ENCODE measurements at regions not wholly inside any gene's neighbourhood (a gene's known extent, or its start where the extent isn't known, plus 50 kb on each side); places are given as distances from the start of the nearest gene placed in this dataset.
A peak's percentile ranks its signal among the peaks of the same experiment; 100 is the strongest.

GRCh38 chr15:45884755-45885445 lies 250.1 kb downstream of the SQOR start:
- in situ Hi-C loops (cut with MboI; ENCODE audit: low pct_unique_long_range_greater_than_20kb in 2 of 9, low sequenced_read_pairs in 9 of 9, unreplicated experiment in 9 of 9), result no loop called here
- H3K4me1 ChIP-seq (replicated peaks in 1 of 2), result no peaks in the 10 kb centered on the region
- ATAC-seq (replicated peaks in 6 of 8), result no peak
- H3K4me3 ChIP-seq, result no peak overlapping the region
- 0 to 90% (median 66%) methylated on average over 1 to 5 of the region's 6 CpGs; no CpG with 5 or more reads in 2 of the 10 experiments for WGBS, 10 experiments
- H3K27ac ChIP-seq, result no peak overlapping the region

- no peaks in the 10 kb centered on the region for H3K4me1 ChIP-seq (replicated peaks in 1 of 2)
- H3K27ac ChIP-seq, result no peak overlapping the region
- WGBS, 10 experiments, result 71 to 100% (median 100%) methylated on average over 1 to 3 of the region's 21 CpGs; no CpG with 5 or more reads in 6 of the 10 experiments
- in situ Hi-C loops (cut with MboI; ENCODE audit: low pct_unique_long_range_greater_than_20kb in 2 of 9, low sequenced_read_pairs in 9 of 9, unreplicated experiment in 9 of 9), result no loop called here
- no peak for ATAC-seq (replicated peaks in 6 of 8)
- H3K4me3 ChIP-seq, result no peak overlapping the region
Measured at GRCh38 chr15:45885801-45886200, 251.0 kb downstream of the SQOR start.

- 0 to 100% (median 32%) methylated on average over 1 to 2 of the region's 2 CpGs for WGBS, 10 experiments
- H3K4me1 ChIP-seq (replicated peaks in 1 of 2), result no peaks in the 10 kb centered on the region
- in situ Hi-C loops (cut with MboI; ENCODE audit: low pct_unique_long_range_greater_than_20kb in 2 of 9, low sequenced_read_pairs in 9 of 9, unreplicated experiment in 9 of 9), result no loop called here
- no peak overlapping the region for H3K4me3 ChIP-seq
- no peak for ATAC-seq (replicated peaks in 6 of 8)
- no peak overlapping the region for H3K27ac ChIP-seq
Measured at GRCh38 chr15:45891766-45892165, 256.9 kb downstream of the SQOR start.

- in situ Hi-C loops (cut with MboI; ENCODE audit: low pct_unique_long_range_greater_than_20kb in 2 of 9, low sequenced_read_pairs in 9 of 9, unreplicated experiment in 9 of 9), result no loop called here
- no peak overlapping the region for H3K4me3 ChIP-seq
- WGBS, 10 experiments, result 0 to 83% (median 45%) methylated on average over 1 to 3 of the region's 3 CpGs; no CpG with 5 or more reads in 2 of the 10 experiments
- no peak overlapping the region for H3K27ac ChIP-seq
- no peaks in the 10 kb centered on the region for H3K4me1 ChIP-seq (replicated peaks in 1 of 2)
- ATAC-seq (replicated peaks in 6 of 8), result no peak
Measured at GRCh38 chr15:45892182-45892581, 257.4 kb downstream of the SQOR start.

GRCh38 chr15:45903283-45903682 lies 268.5 kb downstream of the SQOR start:
- Histone ChIP-seq H3K4me3 (no peak overlapping the region), H3K4me1 (replicated peaks in 1 of 2) (no peaks in the 10 kb centered on the region), H3K27ac (no peak overlapping the region)
- in situ Hi-C loops (cut with MboI; ENCODE audit: low pct_unique_long_range_greater_than_20kb in 2 of 9, low sequenced_read_pairs in 9 of 9, unreplicated experiment in 9 of 9), result no loop called here
- no peak for ATAC-seq (replicated peaks in 6 of 8)

- in situ Hi-C loops (cut with MboI; ENCODE audit: low pct_unique_long_range_greater_than_20kb in 2 of 9, low sequenced_read_pairs in 9 of 9, unreplicated experiment in 9 of 9), result no loop called here
- no peaks in the 10 kb centered on the region for H3K4me1 ChIP-seq (replicated peaks in 1 of 2)
- no peak overlapping the region for H3K27ac ChIP-seq
- 33 to 97% (median 67%) methylated on average over 1 to 3 of the region's 3 CpGs; no CpG with 5 or more reads in 2 of the 10 experiments for WGBS, 10 experiments
- peak in 4 of 8 experiments; percentile 38 to 62 (median 52) for ATAC-seq (replicated peaks in 6 of 8)
- no peak overlapping the region for H3K4me3 ChIP-seq
Measured at GRCh38 chr15:45904019-45904418, 269.2 kb downstream of the SQOR start.

GRCh38 chr15:45906230-45906629 lies 271.4 kb downstream of the SQOR start:
- Histone ChIP-seq H3K27ac (no peak overlapping the region), H3K4me3 (no peak overlapping the region), H3K4me1 (replicated peaks in 1 of 2) (no peaks in the 10 kb centered on the region)
- no peak for ATAC-seq (replicated peaks in 6 of 8)
- in situ Hi-C loops (cut with MboI; ENCODE audit: low pct_unique_long_range_greater_than_20kb in 2 of 9, low sequenced_read_pairs in 9 of 9, unreplicated experiment in 9 of 9), result no loop called here
- 0 to 78% (median 56%) methylated on average over 1 to 2 of the region's 2 CpGs for WGBS, 10 experiments

GRCh38 chr15:45910671-45911070 lies 275.8 kb downstream of the SQOR start:
- H3K27ac ChIP-seq, result no peak overlapping the region
- no peak for ATAC-seq (replicated peaks in 6 of 8)
- 11 to 86% (median 40%) methylated on average over 1 to 3 of the region's 3 CpGs; no CpG with 5 or more reads in 1 of the 10 experiments for WGBS, 10 experiments
- no peak overlapping the region for H3K4me3 ChIP-seq
- in situ Hi-C loops (cut with MboI; ENCODE audit: low pct_unique_long_range_greater_than_20kb in 2 of 9, low sequenced_read_pairs in 9 of 9, unreplicated experiment in 9 of 9), result no loop called here
- no peaks in the 10 kb centered on the region for H3K4me1 ChIP-seq (replicated peaks in 1 of 2)

GRCh38 chr15:45913451-45913850 lies 278.6 kb downstream of the SQOR start:
- Histone ChIP-seq H3K4me3 (no peak overlapping the region), H3K4me1 (replicated peaks in 1 of 2) (no peaks in the 10 kb centered on the region), H3K27ac (no peak overlapping the region)
- in situ Hi-C loops (cut with MboI; ENCODE audit: low pct_unique_long_range_greater_than_20kb in 2 of 9, low sequenced_read_pairs in 9 of 9, unreplicated experiment in 9 of 9), result no loop called here
- no peak for ATAC-seq (replicated peaks in 6 of 8)
- 0 to 100% (median 46%) methylated on average over 1 to 2 of the region's 2 CpGs for WGBS, 10 experiments

GRCh38 chr15:45914425-45914824 lies 279.6 kb downstream of the SQOR start:
- ATAC-seq (replicated peaks in 6 of 8), result no peak
- in situ Hi-C loops (cut with MboI; ENCODE audit: low pct_unique_long_range_greater_than_20kb in 2 of 9, low sequenced_read_pairs in 9 of 9, unreplicated experiment in 9 of 9), result no loop called here
- H3K4me3 ChIP-seq, result no peak overlapping the region
- H3K27ac ChIP-seq, result no peak overlapping the region
- H3K4me1 ChIP-seq (replicated peaks in 1 of 2), result no peaks in the 10 kb centered on the region

GRCh38 chr15:45918839-45919238 lies 284.0 kb downstream of the SQOR start:
- Histone ChIP-seq H3K27ac (no peak overlapping the region), H3K4me3 (no peak overlapping the region), H3K4me1 (replicated peaks in 1 of 2) (no peaks in the 10 kb centered on the region)
- no peak for ATAC-seq (replicated peaks in 6 of 8)
- 0 to 100% (median 80%) methylated on average over 1 to 2 of the region's 2 CpGs; no CpG with 5 or more reads in 1 of the 10 experiments for WGBS, 10 experiments
- in situ Hi-C loops (cut with MboI; ENCODE audit: low pct_unique_long_range_greater_than_20kb in 2 of 9, low sequenced_read_pairs in 9 of 9, unreplicated experiment in 9 of 9), result no loop called here

- WGBS, 10 experiments, result 24 to 95% (median 83%) methylated on average over 1 to 6 of the region's 6 CpGs; no CpG with 5 or more reads in 1 of the 10 experiments
- H3K4me1 ChIP-seq (replicated peaks in 1 of 2), result no peaks in the 10 kb centered on the region
- no peak for ATAC-seq (replicated peaks in 6 of 8)
- H3K27ac ChIP-seq, result no peak overlapping the region
- in situ Hi-C loops (cut with MboI; ENCODE audit: low pct_unique_long_range_greater_than_20kb in 2 of 9, low sequenced_read_pairs in 9 of 9, unreplicated experiment in 9 of 9), result no loop called here
- H3K4me3 ChIP-seq, result no peak overlapping the region
Measured at GRCh38 chr15:45919806-45920205, 285.0 kb downstream of the SQOR start.

- no peak overlapping the region for H3K27ac ChIP-seq
- ATAC-seq (replicated peaks in 6 of 8), result no peak
- H3K4me1 ChIP-seq (replicated peaks in 1 of 2), result no peaks in the 10 kb centered on the region
- in situ Hi-C loops (cut with MboI; ENCODE audit: low pct_unique_long_range_greater_than_20kb in 2 of 9, low sequenced_read_pairs in 9 of 9, unreplicated experiment in 9 of 9), result no loop called here
- WGBS, 10 experiments, result 0 to 87% (median 53%) methylated on average over 1 to 4 of the region's 4 CpGs; no CpG with 5 or more reads in 2 of the 10 experiments
- H3K4me3 ChIP-seq, result no peak overlapping the region
Measured at GRCh38 chr15:45921376-45921775, 286.5 kb downstream of the SQOR start.

GRCh38 chr15:45921978-45922377 lies 287.1 kb downstream of the SQOR start:
- Histone ChIP-seq H3K4me1 (replicated peaks in 1 of 2) (no peaks in the 10 kb centered on the region), H3K4me3 (no peak overlapping the region), H3K27ac (no peak overlapping the region)
- in situ Hi-C loops (cut with MboI; ENCODE audit: low pct_unique_long_range_greater_than_20kb in 2 of 9, low sequenced_read_pairs in 9 of 9, unreplicated experiment in 9 of 9), result no loop called here
- 45 to 100% (median 81%) methylated on average over 1 to 2 of the region's 2 CpGs; no CpG with 5 or more reads in 4 of the 10 experiments for WGBS, 10 experiments
- no peak for ATAC-seq (replicated peaks in 6 of 8)

Data from motor neuron (in vitro differentiated cells).